ENCODE measurements at regions not wholly inside any gene's neighbourhood (a gene's known extent, or its start where the extent isn't known, plus 50 kb on each side); places are given as distances from the start of the nearest gene placed in this dataset.

- TF ChIP-seq CTCF (conservative IDR thresholded peaks at IDR 0.05; ENCODE audit: low read length) (no peak), EZH2phosphoT487 (IDR thresholded peaks at IDR 0.05; ENCODE audit: borderline replicate concordance) (no peak)
Measured at GRCh38 chr1:196027127-196027526, 581.1 kb downstream of the KCNT2 start.

Data from Loucy (cell line).